ENCODE measurements at regions not wholly inside any gene's neighbourhood (a gene's known extent, or its start where the extent isn't known, plus 50 kb on each side); places are given as distances from the start of the nearest gene placed in this dataset.

GRCh38 chr1:113226148-113226547 is 153.2 kb downstream of the LRIG2 start:
- Histone ChIP-seq H3K9me3 (replicated peaks in 1 of 2; ENCODE audit: control insufficient read depth in 2 of 2, insufficient read depth in 1 of 2, low read depth in 1 of 2, low read length in 2 of 2) (no peaks in the 10 kb centered on the region), H3K14ac (ENCODE audit: low read length) (no peak overlapping the region), H2BK120ac (ENCODE audit: low read depth, low read length) (no peak overlapping the region), H2BK5ac (ENCODE audit: low read length) (no peak overlapping the region), H3K4me3 (ENCODE audit: low read length in 2 of 2) (no peak overlapping the region), H4K91ac (ENCODE audit: low read depth, low read length, poor library complexity) (no peak overlapping the region), H3K36me3 (replicated peaks in 1 of 2; ENCODE audit: control insufficient read depth in 2 of 2, insufficient read depth in 2 of 2, low read length in 2 of 2) (no peaks in the 10 kb centered on the region), H3K9ac (ENCODE audit: low read depth, low read length, poor library complexity) (no peak overlapping the region), H2AK5ac (ENCODE audit: low read depth, low read length) (no peak overlapping the region), H3K27ac (replicated peaks; ENCODE audit: low read length) (no peak overlapping the region), H3K79me1 (ENCODE audit: low read depth, low read length) (no peaks in the 10 kb centered on the region), H4K8ac (ENCODE audit: low read depth, low read length) (no peak overlapping the region), H3K4me2 (ENCODE audit: insufficient read depth, low read length, poor library complexity, severe bottlenecking) (no peak overlapping the region), H2AFZ (ENCODE audit: low read length) (no peak overlapping the region), H2BK15ac (ENCODE audit: low read length) (no peak overlapping the region), H3K4me1 (ENCODE audit: control insufficient read depth in 2 of 2, insufficient read depth in 1 of 2, low read depth in 1 of 2, low read length in 2 of 2) (peaks cover 0 to 3% of the 10 kb centered on the region in 2 donors), H3K23ac (ENCODE audit: low read depth, low read length, poor library complexity) (no peak overlapping the region), H3K18ac (ENCODE audit: low read length) (no peak overlapping the region), H2BK12ac (ENCODE audit: low read length) (no peak overlapping the region), H3K27me3 (ENCODE audit: control insufficient read depth in 3 of 3, insufficient read depth in 3 of 3, low read depth in 1 of 3, low read length in 3 of 3) (no peaks in the 10 kb centered on the region), H3K4ac (ENCODE audit: low read length) (no peak overlapping the region)
- WGBS, 2 donors (ENCODE audit: extremely low coverage in 2 of 2, insufficient read length in 2 of 2, insufficient replicate concordance in 1 of 2), result no CpG with 5 or more reads among the region's 10 CpGs
- DNase-seq (ENCODE audit: low spot score), result no peak

GRCh38 chr1:113231866-113232265 is 158.4 kb upstream of the MAGI3 start:
- Histone ChIP-seq H3K18ac (ENCODE audit: low read length) (peak overlapping the region; percentile 69), H3K36me3 (replicated peaks in 1 of 2; ENCODE audit: control insufficient read depth in 2 of 2, insufficient read depth in 2 of 2, low read length in 2 of 2) (no peaks in the 10 kb centered on the region), H3K4me1 (ENCODE audit: control insufficient read depth in 2 of 2, insufficient read depth in 1 of 2, low read depth in 1 of 2, low read length in 2 of 2) (peaks cover 0 to 4% of the 10 kb centered on the region in 2 donors), H3K27me3 (ENCODE audit: control insufficient read depth in 3 of 3, insufficient read depth in 3 of 3, low read depth in 1 of 3, low read length in 3 of 3) (peaks cover 0 to 7% (median 0%) of the 10 kb centered on the region in 3 experiments), H2BK12ac (ENCODE audit: low read length) (no peak overlapping the region), H3K79me1 (ENCODE audit: low read depth, low read length) (no peaks in the 10 kb centered on the region), H3K14ac (ENCODE audit: low read length) (no peak overlapping the region), H2BK120ac (ENCODE audit: low read depth, low read length) (no peak overlapping the region), H2AFZ (ENCODE audit: low read length) (no peak overlapping the region), H3K23ac (ENCODE audit: low read depth, low read length, poor library complexity) (no peak overlapping the region), H4K8ac (ENCODE audit: low read depth, low read length) (no peak overlapping the region), H3K27ac (replicated peaks; ENCODE audit: low read length) (no peak overlapping the region), H2BK5ac (ENCODE audit: low read length) (no peak overlapping the region), H3K4ac (ENCODE audit: low read length) (no peak overlapping the region), H4K91ac (ENCODE audit: low read depth, low read length, poor library complexity) (no peak overlapping the region), H3K4me3 (ENCODE audit: low read length in 2 of 2) (no peak overlapping the region), H3K9ac (ENCODE audit: low read depth, low read length, poor library complexity) (no peak overlapping the region), H3K9me3 (replicated peaks in 1 of 2; ENCODE audit: control insufficient read depth in 2 of 2, insufficient read depth in 1 of 2, low read depth in 1 of 2, low read length in 2 of 2) (no peaks in the 10 kb centered on the region), H3K4me2 (ENCODE audit: insufficient read depth, low read length, poor library complexity, severe bottlenecking) (no peak overlapping the region), H2AK5ac (ENCODE audit: low read depth, low read length) (no peak overlapping the region), H2BK15ac (ENCODE audit: low read length) (no peak overlapping the region)
- no peak for DNase-seq (ENCODE audit: low spot score)
- no CpG with 5 or more reads among the region's 13 CpGs for WGBS, 2 donors (ENCODE audit: extremely low coverage in 2 of 2, insufficient read length in 2 of 2, insufficient replicate concordance in 1 of 2)

- Histone ChIP-seq H3K23ac (ENCODE audit: low read depth, low read length, poor library complexity) (no peak overlapping the region), H3K9ac (ENCODE audit: low read depth, low read length, poor library complexity) (no peak overlapping the region), H3K14ac (ENCODE audit: low read length) (no peak overlapping the region), H2BK120ac (ENCODE audit: low read depth, low read length) (no peak overlapping the region), H3K4me1 (ENCODE audit: control insufficient read depth in 2 of 2, insufficient read depth in 1 of 2, low read depth in 1 of 2, low read length in 2 of 2) (peaks cover 0 to 4% of the 10 kb centered on the region in 2 donors), H4K8ac (ENCODE audit: low read depth, low read length) (no peak overlapping the region), H4K91ac (ENCODE audit: low read depth, low read length, poor library complexity) (no peak overlapping the region), H3K18ac (ENCODE audit: low read length) (no peak overlapping the region), H3K27me3 (ENCODE audit: control insufficient read depth in 3 of 3, insufficient read depth in 3 of 3, low read depth in 1 of 3, low read length in 3 of 3) (peaks cover 0 to 10% (median 0%) of the 10 kb centered on the region in 3 experiments), H3K4me2 (ENCODE audit: insufficient read depth, low read length, poor library complexity, severe bottlenecking) (no peak overlapping the region), H2BK12ac (ENCODE audit: low read length) (no peak overlapping the region), H3K36me3 (replicated peaks in 1 of 2; ENCODE audit: control insufficient read depth in 2 of 2, insufficient read depth in 2 of 2, low read length in 2 of 2) (no peaks in the 10 kb centered on the region), H3K4ac (ENCODE audit: low read length) (no peak overlapping the region), H2BK5ac (ENCODE audit: low read length) (no peak overlapping the region), H2AFZ (ENCODE audit: low read length) (no peak overlapping the region), H3K79me1 (ENCODE audit: low read depth, low read length) (no peaks in the 10 kb centered on the region), H3K4me3 (ENCODE audit: low read length in 2 of 2) (no peak overlapping the region), H3K9me3 (replicated peaks in 1 of 2; ENCODE audit: control insufficient read depth in 2 of 2, insufficient read depth in 1 of 2, low read depth in 1 of 2, low read length in 2 of 2) (no peaks in the 10 kb centered on the region), H2AK5ac (ENCODE audit: low read depth, low read length) (no peak overlapping the region), H2BK15ac (ENCODE audit: low read length) (no peak overlapping the region), H3K27ac (replicated peaks; ENCODE audit: low read length) (no peak overlapping the region)
- no peak for DNase-seq (ENCODE audit: low spot score)
- WGBS, 2 donors (ENCODE audit: extremely low coverage in 2 of 2, insufficient read length in 2 of 2, insufficient replicate concordance in 1 of 2), result no CpG with 5 or more reads among the region's 5 CpGs
These were observed 156.9 kb upstream of the MAGI3 start for GRCh38 chr1:113233441-113233840.

- H2BK12ac ChIP-seq (ENCODE audit: low read length), result no peak overlapping the region
- no CpG with 5 or more reads among the region's 2 CpGs for WGBS, 2 donors (ENCODE audit: extremely low coverage in 2 of 2, insufficient read length in 2 of 2, insufficient replicate concordance in 1 of 2)
These were observed 149.1 kb upstream of the MAGI3 start for GRCh38 chr1:113241237-113241636.

More at GRCh38 chr1:113241237-113241636, 149.1 kb upstream of the MAGI3 start:
- H3K14ac ChIP-seq (ENCODE audit: low read length), result no peak overlapping the region
- no peaks in the 10 kb centered on the region for H3K36me3 ChIP-seq (replicated peaks in 1 of 2; ENCODE audit: control insufficient read depth in 2 of 2, insufficient read depth in 2 of 2, low read length in 2 of 2)
- H3K4me2 ChIP-seq (ENCODE audit: insufficient read depth, low read length, poor library complexity, severe bottlenecking), result no peak overlapping the region
- no peak for DNase-seq (ENCODE audit: low spot score)
- peaks cover 0 to 3% (median 0%) of the 10 kb centered on the region in 3 experiments for H3K27me3 ChIP-seq (ENCODE audit: control insufficient read depth in 3 of 3, insufficient read depth in 3 of 3, low read depth in 1 of 3, low read length in 3 of 3)
- no peak overlapping the region for H3K4me3 ChIP-seq (ENCODE audit: low read length in 2 of 2)
- H2BK120ac ChIP-seq (ENCODE audit: low read depth, low read length), result no peak overlapping the region
- no peaks in the 10 kb centered on the region for H3K79me1 ChIP-seq (ENCODE audit: low read depth, low read length)
- H3K9me3 ChIP-seq (replicated peaks in 1 of 2; ENCODE audit: control insufficient read depth in 2 of 2, insufficient read depth in 1 of 2, low read depth in 1 of 2, low read length in 2 of 2), result no peaks in the 10 kb centered on the region
- H4K91ac ChIP-seq (ENCODE audit: low read depth, low read length, poor library complexity), result no peak overlapping the region
- H3K9ac ChIP-seq (ENCODE audit: low read depth, low read length, poor library complexity), result no peak overlapping the region
- no peak overlapping the region for H3K4ac ChIP-seq (ENCODE audit: low read length)
- no peak overlapping the region for H3K18ac ChIP-seq (ENCODE audit: low read length)
- H2BK5ac ChIP-seq (ENCODE audit: low read length), result no peak overlapping the region
- H2AFZ ChIP-seq (ENCODE audit: low read length), result no peak overlapping the region
- H4K8ac ChIP-seq (ENCODE audit: low read depth, low read length), result no peak overlapping the region
- no peak overlapping the region for H2BK15ac ChIP-seq (ENCODE audit: low read length)
- no peak overlapping the region for H3K27ac ChIP-seq (replicated peaks; ENCODE audit: low read length)
- H3K4me1 ChIP-seq (ENCODE audit: control insufficient read depth in 2 of 2, insufficient read depth in 1 of 2, low read depth in 1 of 2, low read length in 2 of 2), result peaks cover 0 to 4% of the 10 kb centered on the region in 2 donors
- H3K23ac ChIP-seq (ENCODE audit: low read depth, low read length, poor library complexity), result no peak overlapping the region
- H2AK5ac ChIP-seq (ENCODE audit: low read depth, low read length), result no peak overlapping the region
